WERI-Rb-1 (cell line): ENCODE measurements at regions not wholly inside any gene's neighbourhood (a gene's known extent, or its start where the extent isn't known, plus 50 kb on each side); places are given as distances from the start of the nearest gene placed in this dataset.

Source experiments
- DNase-seq: peaks from one replicate; pipeline ENCODE4 v3.0.0-alpha.2; 2020
- H3K27ac ChIP-seq: fragments of 250-450 bp; sonication (Bioruptor Pico); 2 replicates; pipeline ENCODE4 v1.5.1; 2020; ENCODE audit warnings: mild to moderate bottlenecking, moderate library complexity
- H3K27me3 ChIP-seq: fragments of 250-450 bp; sonication (Bioruptor Pico); 2 replicates; pipeline ENCODE4 v1.5.1; 2021; ENCODE audit warnings: mild to moderate bottlenecking, low read depth, moderate library complexity; ENCODE audit not compliant: insufficient read depth, severe bottlenecking
- H3K36me3 ChIP-seq: fragments of 250-450 bp; sonication (Bioruptor Pico); 2 replicates; pipeline ENCODE4 v1.5.1; 2020; ENCODE audit warnings: mild to moderate bottlenecking, moderate library complexity
- H3K4me3 ChIP-seq: 2 replicates; pipeline ENCODE4 v1.5.1; 2011; ENCODE audit warnings: low read depth, mild to moderate bottlenecking, control low read depth, low read length
- H3K9me3 ChIP-seq: fragments of 250-450 bp; sonication (Bioruptor Pico); 2 replicates; pipeline ENCODE4 v1.5.1; 2021; ENCODE audit warnings: mild to moderate bottlenecking, moderate library complexity; ENCODE audit not compliant: severe bottlenecking
- TF ChIP-seq, protein P1 (sequence below): IDR thresholded peaks from 2 replicates; pipeline ENCODE4 v1.5.1; 2011; ENCODE audit warnings: low read depth, mild to moderate bottlenecking, control low read depth, inconsistent platforms, low read length

DNA sequence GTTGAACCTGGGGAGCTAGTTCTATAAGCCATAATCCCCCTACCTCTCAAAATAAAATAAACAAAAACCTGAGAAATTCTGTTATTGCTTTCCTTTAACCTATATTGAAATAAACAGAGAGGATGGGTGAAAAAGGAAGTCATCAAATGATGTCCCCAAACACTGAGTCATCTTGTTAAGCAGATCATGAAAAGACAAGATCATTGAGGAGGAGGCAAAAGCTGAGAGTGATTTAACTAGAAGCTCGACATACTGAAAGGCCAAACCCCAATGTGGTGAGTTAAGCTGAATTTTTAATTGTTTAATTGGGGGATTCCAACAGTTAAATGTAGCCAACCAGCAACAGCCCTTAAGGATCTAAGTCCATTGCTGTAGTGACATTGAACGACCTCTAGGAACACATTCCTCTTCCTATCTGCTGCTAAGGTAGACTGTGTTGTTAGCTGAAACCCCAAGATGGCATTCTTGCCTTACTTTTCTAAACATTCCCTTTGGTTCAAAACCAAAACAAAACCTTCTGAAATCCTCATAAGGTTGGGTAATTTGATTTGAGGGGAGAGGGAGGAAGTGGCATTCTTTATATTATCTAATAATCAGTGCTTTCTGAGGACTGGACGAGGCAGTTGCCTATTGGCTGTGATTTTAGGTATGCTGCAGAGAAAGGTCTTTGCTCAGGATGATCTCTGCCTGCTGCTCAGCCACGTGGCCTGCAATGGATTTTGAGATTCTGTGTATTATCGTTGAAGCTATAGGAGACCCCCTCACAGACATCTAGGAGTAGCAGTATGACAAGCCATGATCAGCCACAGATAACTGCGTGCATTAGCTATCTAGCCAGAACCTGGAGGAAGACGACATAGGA is 62.7 kb upstream of the BNIP2 start:
- no peak overlapping the region for H3K27ac ChIP-seq
- DNase-seq, result no peak
- no peaks in the 10 kb centered on the region for H3K27me3 ChIP-seq
- no peaks in the 10 kb centered on the region for H3K36me3 ChIP-seq
- no peak overlapping the region for H3K4me3 ChIP-seq
- no peaks in the 10 kb centered on the region for H3K9me3 ChIP-seq
- TF ChIP-seq, protein P1, sequence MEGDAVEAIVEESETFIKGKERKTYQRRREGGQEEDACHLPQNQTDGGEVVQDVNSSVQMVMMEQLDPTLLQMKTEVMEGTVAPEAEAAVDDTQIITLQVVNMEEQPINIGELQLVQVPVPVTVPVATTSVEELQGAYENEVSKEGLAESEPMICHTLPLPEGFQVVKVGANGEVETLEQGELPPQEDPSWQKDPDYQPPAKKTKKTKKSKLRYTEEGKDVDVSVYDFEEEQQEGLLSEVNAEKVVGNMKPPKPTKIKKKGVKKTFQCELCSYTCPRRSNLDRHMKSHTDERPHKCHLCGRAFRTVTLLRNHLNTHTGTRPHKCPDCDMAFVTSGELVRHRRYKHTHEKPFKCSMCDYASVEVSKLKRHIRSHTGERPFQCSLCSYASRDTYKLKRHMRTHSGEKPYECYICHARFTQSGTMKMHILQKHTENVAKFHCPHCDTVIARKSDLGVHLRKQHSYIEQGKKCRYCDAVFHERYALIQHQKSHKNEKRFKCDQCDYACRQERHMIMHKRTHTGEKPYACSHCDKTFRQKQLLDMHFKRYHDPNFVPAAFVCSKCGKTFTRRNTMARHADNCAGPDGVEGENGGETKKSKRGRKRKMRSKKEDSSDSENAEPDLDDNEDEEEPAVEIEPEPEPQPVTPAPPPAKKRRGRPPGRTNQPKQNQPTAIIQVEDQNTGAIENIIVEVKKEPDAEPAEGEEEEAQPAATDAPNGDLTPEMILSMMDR, result peak; percentile 63

- no peak overlapping the region for H3K27ac ChIP-seq
- no peak for DNase-seq
- no peaks in the 10 kb centered on the region for H3K27me3 ChIP-seq
- H3K36me3 ChIP-seq, result no peaks in the 10 kb centered on the region
- TF ChIP-seq, protein P1, result no peak
- no peaks in the 10 kb centered on the region for H3K9me3 ChIP-seq
- H3K4me3 ChIP-seq, result no peak overlapping the region
Observed at GRCh38 chr15:59746777-59747176, 57.7 kb upstream of the BNIP2 start.

GRCh38 chr15:59741274-59741906 is 52.3 kb upstream of the BNIP2 start:
- Histone ChIP-seq H3K27ac (no peak overlapping the region; the same call in 1 of the 2 replicates), H3K4me3 (no peak overlapping the region), H3K9me3 (no peaks in the 10 kb centered on the region), H3K36me3 (no peaks in the 10 kb centered on the region), H3K27me3 (no peaks in the 10 kb centered on the region)
- DNase-seq, result peak; percentile 75
- TF ChIP-seq, protein P1, result peak; percentile 59

- no peak overlapping the region for H3K4me3 ChIP-seq
- no peak for DNase-seq
- no peaks in the 10 kb centered on the region for H3K36me3 ChIP-seq
- H3K9me3 ChIP-seq, result no peaks in the 10 kb centered on the region
- no peak overlapping the region for H3K27ac ChIP-seq
- TF ChIP-seq, protein P1, result no peak
- no peaks in the 10 kb centered on the region for H3K27me3 ChIP-seq
Observed at GRCh38 chr15:59739557-59740186, 50.6 kb upstream of the BNIP2 start.
